Smooth muscle cell (in vitro differentiated cells): ENCODE measurements at regions not wholly inside any gene's neighbourhood (a gene's known extent, or its start where the extent isn't known, plus 50 kb on each side); places are given as distances from the start of the nearest gene placed in this dataset.

ENCODE experiments used
- DNase-seq: peaks from one replicate; lab custom pipeline; 2025; ENCODE audit not compliant: unreplicated experiment; lab: John Stamatoyannopoulos, UW
- H2AFZ ChIP-seq: fragments of 200-600 bp; sonication (generic); 2 replicates; pipeline ENCODE4 v1.6.0; 2016; ENCODE audit warnings: antibody characterized with exemption, low read depth, mild to moderate bottlenecking
- H3F3A ChIP-seq: fragments of 200-600 bp; sonication (generic); 2 replicates; pipeline ENCODE4 v1.6.0; 2017; ENCODE audit warnings: antibody characterized with exemption, low read depth
- H3K27ac ChIP-seq: fragments of 200-600 bp; sonication (generic); 2 replicates; pipeline ENCODE4 v1.5.1; 2016; ENCODE audit warnings: low read depth, mild to moderate bottlenecking
- H3K27me3 ChIP-seq: fragments of 200-600 bp; sonication (generic); 2 replicates; pipeline ENCODE4 v1.6.1; 2016; ENCODE audit warnings: low read depth, mild to moderate bottlenecking
- H3K36me3 ChIP-seq: fragments of 200-600 bp; sonication (generic); 2 replicates; pipeline ENCODE4 v1.5.1; 2016; ENCODE audit warnings: low read depth
- H3K4me1 ChIP-seq: fragments of 200-600 bp; sonication (generic); 2 replicates; pipeline ENCODE4 v1.5.1; 2016; ENCODE audit warnings: low read depth
- H3K4me2 ChIP-seq: fragments of 200-600 bp; sonication (generic); 2 replicates; pipeline ENCODE4 v1.6.0; 2016; ENCODE audit warnings: mild to moderate bottlenecking
- H3K4me3 ChIP-seq: fragments of 200-600 bp; sonication (generic); 2 replicates; pipeline ENCODE4 v1.5.1; 2016; ENCODE audit warnings: mild to moderate bottlenecking
- H3K79me2 ChIP-seq: fragments of 200-600 bp; sonication (generic); 2 replicates; pipeline ENCODE4 v1.6.0; 2016; ENCODE audit warnings: low read depth, mild to moderate bottlenecking
- H3K9ac ChIP-seq: fragments of 200-600 bp; sonication (generic); 2 replicates; pipeline ENCODE4 v1.6.0; 2016; ENCODE audit warnings: low read depth
- H3K9me3 ChIP-seq: fragments of 200-600 bp; sonication (generic); replicated peaks from 2 replicates; pipeline ENCODE4 v1.5.1; 2016; ENCODE audit warnings: low read depth
- H4K20me1 ChIP-seq: fragments of 200-600 bp; sonication (generic); 2 replicates; pipeline ENCODE4 v1.6.0; 2016; ENCODE audit warnings: low read depth
- CTCF ChIP-seq: fragments of 200-600 bp; sonication (generic); IDR thresholded peaks from 2 replicates; pipeline ENCODE4 v1.5.1; 2017; ENCODE audit warnings: borderline replicate concordance, mild to moderate bottlenecking, antibody characterized with exemption; ENCODE audit not compliant: insufficient read depth, poor library complexity, severe bottlenecking
- WGBS: methylation state at CpG from one replicate; pipeline ENCODE4 v1.1.7; 2016; ENCODE audit warnings: low lambda C conversion rate; 5-methylcytosine and 5-hydroxymethylcytosine counted together

DNA sequence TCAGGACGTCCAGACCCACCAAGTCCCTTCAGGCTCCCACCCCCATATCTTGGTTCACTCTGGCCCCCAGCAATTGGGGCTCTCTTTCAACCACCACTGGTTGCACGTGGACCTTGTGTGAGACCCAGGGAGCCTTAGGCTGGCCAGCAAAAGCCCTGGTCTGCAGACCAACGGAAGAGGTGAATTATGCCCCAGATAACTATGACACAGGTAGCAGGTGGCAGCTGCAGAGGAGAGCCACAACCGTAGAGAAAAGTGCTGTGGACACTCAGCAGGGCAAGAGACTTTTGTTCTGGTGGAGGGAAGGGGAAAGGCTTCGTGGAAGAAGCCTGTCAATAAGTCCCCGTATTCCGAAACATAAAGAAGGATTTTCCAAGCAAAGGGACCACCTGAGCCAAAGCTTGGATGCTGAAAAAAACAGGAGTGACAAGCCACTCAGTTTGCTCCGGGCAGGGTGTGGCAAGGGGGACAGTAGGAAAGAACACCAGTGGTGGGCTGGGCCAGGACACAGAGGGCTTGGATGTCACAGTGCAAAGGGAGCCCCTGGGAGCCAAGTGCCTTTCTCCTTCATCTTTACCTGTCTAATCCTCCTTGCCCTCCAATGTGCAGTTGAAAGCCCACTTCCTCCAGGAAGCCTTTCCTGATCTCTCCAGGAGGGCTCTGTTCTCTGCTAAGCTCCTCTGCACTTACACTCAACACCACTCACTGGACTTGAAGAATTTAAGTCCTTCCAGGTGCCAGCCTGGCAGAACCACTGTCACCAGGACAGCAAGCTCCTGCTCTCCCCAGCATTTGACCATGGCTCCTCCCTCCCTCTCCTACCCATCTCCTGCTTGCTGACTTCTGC lies 264.7 kb downstream of the BUD13 start:
- no peak for TF ChIP-seq CTCF

GRCh38 chr11:116507016-116507415 lies 265.8 kb downstream of the BUD13 start:
- no peaks in the 10 kb centered on the region for H4K20me1 ChIP-seq
- H3K36me3 ChIP-seq, result no peaks in the 10 kb centered on the region
- no peak for DNase-seq
- 85% methylated on average over 4 of the region's 4 CpGs for WGBS
- no peak overlapping the region for H3K4me2 ChIP-seq
- H3K27ac ChIP-seq, result no peak overlapping the region
- H3K79me2 ChIP-seq, result no peaks in the 10 kb centered on the region
- H3K9ac ChIP-seq, result no peak overlapping the region
- H3F3A ChIP-seq, result no peaks in the 10 kb centered on the region
- no peak overlapping the region for H2AFZ ChIP-seq
- H3K4me3 ChIP-seq, result no peak overlapping the region
- H3K9me3 ChIP-seq, result no peaks in the 10 kb centered on the region
- TF ChIP-seq CTCF, result no peak
- H3K4me1 ChIP-seq, result peaks cover 7% of the 10 kb centered on the region
- peaks cover 55% of the 10 kb centered on the region for H3K27me3 ChIP-seq

More for the DNA sequence above, 264.7 kb downstream of the BUD13 start:
- Histone ChIP-seq H3K4me3 (no peak overlapping the region), H3K79me2 (no peaks in the 10 kb centered on the region), H3K27me3 (peaks cover 56% of the 10 kb centered on the region), H3F3A (no peaks in the 10 kb centered on the region), H3K36me3 (no peaks in the 10 kb centered on the region), H3K9ac (no peak overlapping the region), H3K4me2 (no peak overlapping the region), H4K20me1 (no peaks in the 10 kb centered on the region), H3K4me1 (peaks cover 7% of the 10 kb centered on the region), H3K27ac (no peak overlapping the region), H3K9me3 (no peaks in the 10 kb centered on the region), H2AFZ (no peak overlapping the region)
- WGBS, result 82% methylated on average over 8 of the region's 8 CpGs
- no peak for DNase-seq

GRCh38 chr11:116506263-116506825 lies 266.4 kb downstream of the BUD13 start:
- no peak overlapping the region for H2AFZ ChIP-seq
- no peak for DNase-seq
- no peaks in the 10 kb centered on the region for H3K36me3 ChIP-seq
- no peak overlapping the region for H3K4me3 ChIP-seq
- H3K4me2 ChIP-seq, result no peak overlapping the region
- no peaks in the 10 kb centered on the region for H3K79me2 ChIP-seq
- H3K27ac ChIP-seq, result no peak overlapping the region
- H3F3A ChIP-seq, result no peaks in the 10 kb centered on the region
- no peaks in the 10 kb centered on the region for H4K20me1 ChIP-seq
- 84% methylated on average over 6 of the region's 6 CpGs for WGBS
- TF ChIP-seq CTCF, result no peak
- peaks cover 8% of the 10 kb centered on the region for H3K4me1 ChIP-seq
- H3K27me3 ChIP-seq, result peaks cover 62% of the 10 kb centered on the region
- no peaks in the 10 kb centered on the region for H3K9me3 ChIP-seq
- H3K9ac ChIP-seq, result no peak overlapping the region
